COLO829 (cell line): ENCODE measurements at regions not wholly inside any gene's neighbourhood (a gene's known extent, or its start where the extent isn't known, plus 50 kb on each side); places are given as distances from the start of the nearest gene placed in this dataset.
A peak's percentile ranks its signal among the peaks of the same experiment; 100 is the strongest.

ENCODE experiments used
- DNase-seq: peaks from one replicate; pipeline ENCODE4 v3.0.0; 2012; ENCODE audit warnings: low spot score

- DNase-seq, result peak; percentile 34
Measured at GRCh38 chr2:226431288-226431948, 368.2 kb downstream of the IRS1 start.

- no peak for DNase-seq
Measured at GRCh38 chr2:226429476-226429875, 370.1 kb downstream of the IRS1 start.

GRCh38 chr2:226427538-226428307 is 371.9 kb downstream of the IRS1 start:
- no peak for DNase-seq

GRCh38 chr2:226426292-226426736 is 373.3 kb downstream of the IRS1 start:
- DNase-seq, result no peak

- no peak for DNase-seq
Measured at GRCh38 chr2:226424971-226425370, 374.6 kb downstream of the IRS1 start.

- no peak for DNase-seq
Measured at GRCh38 chr2:226423498-226423960, 376.1 kb downstream of the IRS1 start.

GRCh38 chr2:226420646-226421045 is 379.0 kb downstream of the IRS1 start:
- no peak for DNase-seq

GRCh38 chr2:226418521-226418920 is 381.1 kb downstream of the IRS1 start:
- DNase-seq, result no peak

- no peak for DNase-seq
Measured at GRCh38 chr2:226414335-226414734, 385.3 kb downstream of the IRS1 start.

GRCh38 chr2:226413498-226414130 is 386.0 kb downstream of the IRS1 start:
- peak; percentile 35 for DNase-seq

GRCh38 chr2:226411727-226412360 is 387.8 kb downstream of the IRS1 start:
- DNase-seq, result no peak

GRCh38 chr2:226411205-226411604 is 388.4 kb downstream of the IRS1 start:
- DNase-seq, result no peak

GRCh38 chr2:226410247-226410835 is 389.3 kb downstream of the IRS1 start:
- no peak for DNase-seq

- no peak for DNase-seq
Measured at GRCh38 chr2:226409134-226409533, 390.5 kb downstream of the IRS1 start.

- peak; percentile 12 for DNase-seq
Measured at GRCh38 chr2:226408141-226408540, 391.5 kb downstream of the IRS1 start.

- DNase-seq, result no peak
Measured at GRCh38 chr2:226407135-226407534, 392.5 kb downstream of the IRS1 start.

GRCh38 chr2:226405465-226405864 is 394.2 kb downstream of the IRS1 start:
- no peak for DNase-seq

GRCh38 chr2:226403369-226403768 is 396.3 kb downstream of the IRS1 start:
- DNase-seq, result no peak

GRCh38 chr2:226399006-226399405 is 400.6 kb downstream of the IRS1 start:
- DNase-seq, result no peak

- DNase-seq, result no peak
Measured at GRCh38 chr2:226398580-226398979, 401.0 kb downstream of the IRS1 start.

- no peak for DNase-seq
Measured at GRCh38 chr2:226396541-226396940, 403.1 kb downstream of the IRS1 start.

- no peak for DNase-seq
Measured at GRCh38 chr2:226387499-226387942, 412.1 kb downstream of the IRS1 start.
